Left ventricle myocardium inferior (tissue), 1 donor: ENCODE measurements at regions not wholly inside any gene's neighbourhood (a gene's known extent, or its start where the extent isn't known, plus 50 kb on each side); places are given as distances from the start of the nearest gene placed in this dataset.

Experiments used
- DNase-seq: peaks from one replicate; pipeline ENCODE4 v3.0.0-alpha.2; 2020
- H3K27ac ChIP-seq: fragments of 200-600 bp; replicated peaks from 2 replicates; pipeline ENCODE4 v1.8.0; 2021
- H3K27me3 ChIP-seq: fragments of 200-600 bp; 2 replicates; pipeline ENCODE4 v1.8.0; 2021; ENCODE audit warnings: low read depth
- H3K36me3 ChIP-seq: fragments of 200-600 bp; 2 replicates; pipeline ENCODE4 v1.8.0; 2021
- H3K4me1 ChIP-seq: fragments of 200-600 bp; 2 replicates; pipeline ENCODE4 v1.8.0; 2021
- H3K4me3 ChIP-seq: fragments of 200-600 bp; 2 replicates; pipeline ENCODE4 v1.8.0; 2021; ENCODE audit warnings: mild to moderate bottlenecking, moderate library complexity
- H3K9me3 ChIP-seq: fragments of 200-600 bp; replicated peaks from 2 replicates; pipeline ENCODE4 v1.8.0; 2021
- CTCF ChIP-seq: fragments of 200-600 bp; IDR thresholded peaks from 2 replicates; pipeline ENCODE4 v1.8.0; 2021; ENCODE audit warnings: antibody characterized with exemption, mild to moderate bottlenecking, borderline replicate concordance
- intact Hi-C: fragments of 100-400 bp; cut with micrococcal nuclease; formaldehyde crosslinking; loops from one replicate; pipeline ENCODE4 v1.11.0; 2022
- donor health status: DM: no; HTN: yes; CAD: no; lungs with severe emphysema.

GRCh38 chr10:43706166-43706565 is 57.5 kb upstream of the ZNF32 start:
- H3K27me3 ChIP-seq, result no peaks in the 10 kb centered on the region
- H3K4me3 ChIP-seq, result no peak overlapping the region
- peaks cover 45% of the 10 kb centered on the region for H3K4me1 ChIP-seq
- TF ChIP-seq CTCF, result no peak
- H3K9me3 ChIP-seq, result no peaks in the 10 kb centered on the region
- intact Hi-C loops, result no loop called here
- peak overlapping the region; percentile 86 for H3K27ac ChIP-seq
- H3K36me3 ChIP-seq, result no peaks in the 10 kb centered on the region
- DNase-seq, result no peak

DNA sequence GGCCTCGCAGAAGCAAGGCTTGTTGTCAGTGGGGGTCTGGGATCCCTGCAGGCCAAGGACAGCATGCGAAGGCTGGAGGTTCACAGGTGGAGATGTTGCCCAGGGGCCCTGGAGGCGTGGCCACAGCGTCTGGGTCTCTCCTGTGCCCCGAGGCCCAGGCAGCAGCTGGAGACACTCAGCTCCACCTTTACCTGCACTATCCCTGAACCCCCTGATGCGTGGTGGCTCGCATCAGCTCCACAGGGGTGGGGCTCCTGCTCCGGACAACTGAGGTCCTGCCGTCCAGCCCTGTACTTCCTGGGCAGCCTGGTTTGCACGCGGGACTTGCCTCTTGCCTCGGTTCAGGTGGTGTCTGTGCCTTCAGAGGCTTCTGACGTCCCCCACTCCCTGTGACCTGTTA is 54.6 kb upstream of the ZNF32 start:
- Histone ChIP-seq H3K27ac (peak overlapping the region; percentile 86), H3K4me3 (no peak overlapping the region), H3K27me3 (no peaks in the 10 kb centered on the region), H3K4me1 (peaks cover 62% of the 10 kb centered on the region), H3K36me3 (no peaks in the 10 kb centered on the region), H3K9me3 (no peaks in the 10 kb centered on the region)
- no peak for TF ChIP-seq CTCF
- DNase-seq, result no peak
- intact Hi-C loops, result no loop called here

DNA sequence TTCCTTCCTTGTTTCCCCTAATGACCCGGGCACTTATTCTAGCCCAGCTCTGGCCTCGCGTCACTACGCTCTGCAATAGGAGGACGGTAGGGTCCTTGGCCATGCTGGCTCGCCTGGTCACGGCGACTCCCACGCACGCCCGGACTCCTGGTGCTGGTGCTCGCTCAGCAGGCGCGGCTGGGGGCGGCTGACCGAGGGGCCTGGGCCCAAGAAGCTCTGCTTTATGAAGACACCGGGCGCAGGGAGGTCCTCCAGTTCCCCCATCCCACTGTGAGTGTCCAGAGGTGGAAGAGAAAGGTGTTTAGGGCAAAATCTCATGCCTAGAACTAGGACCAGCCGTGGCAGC is 54.2 kb upstream of the ZNF32 start:
- peak overlapping the region; percentile 86 for H3K27ac ChIP-seq
- intact Hi-C loops, result no loop called here

DNA sequence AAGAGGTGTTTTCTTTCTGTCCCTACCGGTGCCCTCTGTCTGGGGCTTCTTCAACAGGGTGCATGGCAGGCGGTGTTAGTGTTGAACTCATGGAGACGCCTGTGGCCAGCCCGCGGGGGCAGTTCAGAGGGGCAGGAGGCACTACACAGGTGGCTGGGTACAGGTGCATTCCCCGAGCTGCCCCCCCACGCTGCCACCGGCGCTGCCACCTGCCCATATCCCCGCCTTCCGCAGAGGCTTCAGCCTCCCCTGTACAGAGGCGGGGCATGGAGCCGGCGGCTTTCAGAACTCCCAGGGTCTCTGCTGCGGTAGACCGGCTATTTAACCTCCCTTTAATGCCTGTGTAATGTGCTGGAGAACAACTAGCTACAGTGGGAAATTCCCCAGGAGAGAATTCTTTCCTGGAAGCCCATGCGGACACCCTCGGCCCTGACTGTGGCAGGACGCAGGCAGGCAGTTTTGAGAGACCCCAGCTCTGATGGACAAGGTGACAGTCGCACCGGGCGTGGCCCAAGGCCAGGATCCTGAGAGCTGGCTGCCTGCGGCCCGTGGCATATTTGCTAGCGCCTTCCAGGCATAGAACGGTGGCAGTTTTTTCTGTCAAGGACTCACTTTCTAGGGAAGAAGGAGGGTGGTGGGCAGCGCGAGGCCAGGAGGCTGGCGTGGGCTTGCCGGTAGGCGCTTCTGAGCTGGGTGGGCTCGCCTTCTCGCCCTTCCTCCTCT is 53.7 kb upstream of the ZNF32 start:
- intact Hi-C loops, result no loop called here
- DNase-seq, result no peak
- Histone ChIP-seq H3K27ac (no peak overlapping the region), H3K4me3 (no peak overlapping the region), H3K4me1 (peaks cover 65% of the 10 kb centered on the region), H3K27me3 (no peaks in the 10 kb centered on the region), H3K9me3 (no peaks in the 10 kb centered on the region), H3K36me3 (no peaks in the 10 kb centered on the region)
- no peak for TF ChIP-seq CTCF

More for the DNA sequence above, 54.2 kb upstream of the ZNF32 start:
- Histone ChIP-seq H3K36me3 (no peaks in the 10 kb centered on the region), H3K4me3 (no peak overlapping the region), H3K4me1 (peaks cover 64% of the 10 kb centered on the region), H3K9me3 (no peaks in the 10 kb centered on the region), H3K27me3 (no peaks in the 10 kb centered on the region)
- DNase-seq, result no peak
- no peak for TF ChIP-seq CTCF

- no peak overlapping the region for H3K27ac ChIP-seq
- H3K36me3 ChIP-seq, result no peaks in the 10 kb centered on the region
- no peak for DNase-seq
- H3K9me3 ChIP-seq, result no peaks in the 10 kb centered on the region
- H3K4me1 ChIP-seq, result peaks cover 64% of the 10 kb centered on the region
- TF ChIP-seq CTCF, result no peak
- H3K4me3 ChIP-seq, result no peak overlapping the region
- intact Hi-C loops, result no loop called here
- no peaks in the 10 kb centered on the region for H3K27me3 ChIP-seq
Observed at GRCh38 chr10:43701295-43701694, 52.6 kb upstream of the ZNF32 start.

- intact Hi-C loops, result no loop called here
- no peak for DNase-seq
- H3K4me3 ChIP-seq, result no peak overlapping the region
- H3K36me3 ChIP-seq, result no peaks in the 10 kb centered on the region
- H3K27ac ChIP-seq, result no peak overlapping the region
- peaks cover 57% of the 10 kb centered on the region for H3K4me1 ChIP-seq
- no peaks in the 10 kb centered on the region for H3K9me3 ChIP-seq
- H3K27me3 ChIP-seq, result no peaks in the 10 kb centered on the region
- no peak for TF ChIP-seq CTCF
Observed at GRCh38 chr10:43700306-43700705, 51.6 kb upstream of the ZNF32 start.
